Glomerular visceral epithelial cell (primary cell): ENCODE measurements at regions not wholly inside any gene's neighbourhood (a gene's known extent, or its start where the extent isn't known, plus 50 kb on each side); places are given as distances from the start of the nearest gene placed in this dataset.
A peak's percentile ranks its signal among the peaks of the same experiment; 100 is the strongest.

Source experiments
- DNase-seq: peaks from one replicate; pipeline ENCODE4 v3.0.0-alpha.2; 2016; ENCODE audit errors: extremely low spot score

GRCh38 chr20:60986506-60987156 is 265.4 kb upstream of the CDH4 start:
- no peak for DNase-seq

- no peak for DNase-seq
Observed at GRCh38 chr20:60990061-60990460, 262.0 kb upstream of the CDH4 start.

GRCh38 chr20:60990643-60991042 is 261.4 kb upstream of the CDH4 start:
- no peak for DNase-seq

- DNase-seq: peak; percentile 21
Observed at GRCh38 chr20:60993433-60994044, 258.5 kb upstream of the CDH4 start.

- no peak for DNase-seq
Observed at GRCh38 chr20:60999250-60999649, 252.8 kb upstream of the CDH4 start.

GRCh38 chr20:61002090-61002489 is 250.0 kb upstream of the CDH4 start:
- no peak for DNase-seq

GRCh38 chr20:61014491-61014890 is 237.6 kb upstream of the CDH4 start:
- DNase-seq: no peak

- no peak for DNase-seq
Observed at GRCh38 chr20:61015602-61016001, 236.5 kb upstream of the CDH4 start.

GRCh38 chr20:61019322-61019721 is 232.7 kb upstream of the CDH4 start:
- no peak for DNase-seq

GRCh38 chr20:61023612-61024011 is 228.4 kb upstream of the CDH4 start:
- DNase-seq: no peak

- no peak for DNase-seq
Observed at GRCh38 chr20:61024390-61024789, 227.7 kb upstream of the CDH4 start.

GRCh38 chr20:61025536-61025935 is 226.5 kb upstream of the CDH4 start:
- no peak for DNase-seq

GRCh38 chr20:61026173-61026572 is 225.9 kb upstream of the CDH4 start:
- DNase-seq: no peak

GRCh38 chr20:61026731-61027130 is 225.3 kb upstream of the CDH4 start:
- DNase-seq: no peak

- no peak for DNase-seq
Observed at GRCh38 chr20:61027218-61027617, 224.8 kb upstream of the CDH4 start.

GRCh38 chr20:61030130-61030529 is 221.9 kb upstream of the CDH4 start:
- DNase-seq: no peak

- DNase-seq: no peak
Observed at GRCh38 chr20:61031101-61031830, 220.8 kb upstream of the CDH4 start.

- DNase-seq: no peak
Observed at GRCh38 chr20:61037498-61037897, 214.6 kb upstream of the CDH4 start.

- DNase-seq: no peak
Observed at GRCh38 chr20:61041481-61041880, 210.6 kb upstream of the CDH4 start.

GRCh38 chr20:61042506-61043385 is 209.3 kb upstream of the CDH4 start:
- DNase-seq: no peak

- DNase-seq: no peak
Observed at GRCh38 chr20:61043681-61044080, 208.4 kb upstream of the CDH4 start.

- no peak for DNase-seq
Observed at GRCh38 chr20:61044499-61044898, 207.6 kb upstream of the CDH4 start.
